NCI-H1417 treated with DMSO at 0.1 percent for 48 hours (cell line): ENCODE measurements at regions not wholly inside any gene's neighbourhood (a gene's known extent, or its start where the extent isn't known, plus 50 kb on each side); places are given as distances from the start of the nearest gene placed in this dataset.
A peak's percentile ranks its signal among the peaks of the same experiment; 100 is the strongest.

Source experiments
- DNase-seq: peaks from one replicate; lab custom pipeline; 2025; lab: John Stamatoyannopoulos, UW

DNA sequence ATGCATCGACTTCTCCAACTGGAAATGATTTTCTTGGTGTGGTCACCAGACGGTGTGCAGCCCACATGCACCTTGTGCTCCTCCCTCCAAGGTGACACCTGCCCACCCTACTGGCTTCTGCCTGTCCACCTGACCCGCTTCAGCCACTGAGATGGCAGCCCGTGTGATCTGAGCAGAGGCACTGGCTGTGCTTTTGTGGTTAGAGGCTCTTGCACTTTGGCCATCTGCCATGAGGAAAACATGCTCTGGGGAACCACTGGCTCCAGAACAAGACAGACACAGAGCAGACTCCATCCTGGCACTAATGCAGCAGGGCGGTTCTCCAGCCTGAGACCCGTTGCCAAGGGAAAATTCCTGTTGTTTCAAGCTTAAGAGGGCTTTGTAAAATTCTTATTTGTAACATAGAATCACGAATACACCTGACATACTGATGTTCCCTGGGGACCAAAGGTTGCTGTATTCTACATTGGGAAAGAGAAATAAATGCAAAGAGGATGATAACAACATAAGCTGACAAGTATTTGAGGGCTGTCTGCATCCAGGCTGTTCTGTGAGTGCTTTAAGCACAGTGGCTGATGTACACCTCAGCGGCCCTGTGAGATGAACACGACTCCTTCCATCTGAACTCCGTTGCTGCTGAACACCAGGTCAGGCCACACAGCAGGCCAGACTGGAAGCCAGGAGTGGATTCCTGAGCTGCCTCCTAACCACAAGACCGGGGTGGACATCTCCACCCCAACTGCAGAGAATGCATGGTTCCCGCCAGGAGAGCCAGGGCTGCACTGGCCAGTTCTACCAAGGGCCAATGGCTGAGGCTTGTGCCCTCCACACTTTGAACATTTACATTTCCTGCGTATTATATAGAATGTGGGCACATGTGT lies 820.4 kb downstream of the GALR1 start:
- no peak for DNase-seq

DNA sequence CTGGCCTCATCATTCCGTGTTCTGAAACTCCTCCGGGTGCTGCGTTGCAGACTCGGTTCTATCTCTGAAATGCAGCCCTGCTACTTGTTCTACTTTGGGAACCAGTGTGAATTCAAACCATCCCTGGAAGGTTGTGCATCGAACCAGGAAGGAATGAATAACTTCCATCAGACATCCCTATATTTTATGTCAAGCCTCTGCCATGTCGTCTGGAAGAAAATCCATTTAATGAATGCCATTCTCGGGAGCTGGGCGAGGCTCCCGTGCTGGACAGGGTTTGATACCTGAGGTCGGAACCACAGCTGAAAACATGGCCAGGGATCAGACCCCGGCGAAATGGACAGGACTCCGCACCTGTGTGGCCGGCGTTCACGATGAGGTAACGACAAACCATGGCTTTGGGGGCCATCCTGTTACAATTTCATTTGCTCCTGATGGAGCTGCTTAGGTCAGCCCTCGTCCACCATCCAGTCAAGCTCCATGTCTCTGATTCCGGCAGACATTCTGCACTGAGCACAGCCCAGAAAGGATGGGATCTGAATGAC lies 821.6 kb downstream of the GALR1 start:
- DNase-seq = no peak

DNA sequence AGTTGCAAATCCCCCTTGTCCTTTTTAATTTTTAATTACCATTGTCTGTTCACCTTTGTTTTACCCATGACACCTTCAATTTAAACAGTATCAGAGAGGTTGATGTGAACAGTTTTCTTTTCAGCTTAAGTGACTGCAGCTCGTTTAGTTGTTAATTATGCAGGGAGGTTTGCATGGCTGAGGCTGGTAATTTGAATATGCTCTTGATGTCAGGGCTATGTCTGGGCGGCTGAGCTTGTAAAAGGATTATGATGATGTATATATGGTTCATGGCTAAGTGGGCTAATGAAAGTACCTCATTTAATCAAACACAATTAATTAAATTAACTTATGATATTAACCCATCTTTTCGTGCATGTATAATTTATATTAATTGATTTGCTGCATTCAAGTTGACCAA lies 822.1 kb downstream of the GALR1 start:
- DNase-seq = no peak

DNA sequence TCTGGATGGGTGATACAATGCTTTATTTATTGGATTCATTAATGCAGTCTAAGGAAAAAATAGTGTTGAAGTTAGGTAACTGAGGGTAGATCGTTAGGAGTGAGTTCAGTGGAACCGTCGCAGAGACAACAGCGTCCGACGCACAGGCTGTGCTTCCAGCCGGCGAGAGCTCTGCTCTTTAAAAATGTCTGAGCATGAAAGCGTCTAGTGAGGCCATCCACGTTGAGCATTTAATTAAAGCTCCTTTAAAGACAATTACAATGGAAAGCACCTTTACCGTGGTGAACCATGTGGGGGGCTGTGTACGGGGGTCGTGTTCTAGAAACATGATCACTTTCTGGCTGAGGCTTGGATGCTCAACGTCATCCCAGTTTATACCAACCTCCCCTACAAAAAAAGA lies 822.7 kb downstream of the GALR1 start:
- DNase-seq = no peak

DNA sequence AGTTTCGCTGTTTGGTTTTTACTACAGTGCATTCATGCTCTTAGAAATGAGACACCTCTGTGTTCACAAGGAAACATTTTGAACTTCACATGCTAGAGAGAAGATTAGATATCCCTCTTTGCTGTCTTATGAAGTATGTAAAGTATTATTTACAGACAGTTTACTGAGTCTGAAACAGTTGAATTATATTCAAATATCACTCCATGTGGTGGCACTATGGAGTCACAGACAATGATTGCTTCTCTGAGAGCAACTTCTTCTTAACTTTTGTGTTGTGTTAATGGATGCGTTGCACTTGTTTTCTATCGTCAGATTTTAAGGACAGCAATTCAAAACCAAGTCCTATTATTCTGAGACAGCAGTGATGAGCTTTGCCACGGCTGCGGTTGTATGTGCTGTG lies 823.6 kb downstream of the GALR1 start:
- DNase-seq = no peak

DNA sequence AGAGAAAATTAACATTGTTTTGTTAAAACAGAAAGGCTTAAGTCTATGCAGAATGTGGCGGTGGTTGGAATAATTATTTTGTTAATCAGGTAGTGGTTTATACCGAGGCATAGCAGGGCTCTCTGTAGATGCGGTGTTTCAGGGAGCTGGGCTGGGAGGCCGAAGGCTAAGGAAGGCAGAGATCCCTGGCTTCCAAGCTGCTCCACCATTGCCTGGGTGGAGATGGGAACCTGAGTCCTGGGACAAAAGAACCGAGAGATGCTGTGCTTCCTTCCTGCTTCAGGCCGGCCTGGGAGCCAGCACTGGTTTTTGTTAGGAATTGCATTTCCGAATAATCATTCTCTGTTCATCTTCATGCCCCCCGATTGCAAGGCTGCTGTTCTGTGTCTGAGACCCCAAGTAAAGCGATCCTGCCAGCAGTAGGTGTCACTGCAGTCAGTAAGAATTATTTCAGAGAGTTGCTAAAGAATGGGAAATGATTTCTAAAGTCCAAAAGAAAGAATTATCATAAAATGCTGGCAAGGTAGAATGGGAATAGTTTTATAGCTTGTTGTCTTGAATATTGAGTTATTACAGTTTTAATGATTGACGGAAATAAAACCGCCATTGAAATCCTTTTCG lies 824.9 kb downstream of the GALR1 start:
- DNase-seq = no peak

DNA sequence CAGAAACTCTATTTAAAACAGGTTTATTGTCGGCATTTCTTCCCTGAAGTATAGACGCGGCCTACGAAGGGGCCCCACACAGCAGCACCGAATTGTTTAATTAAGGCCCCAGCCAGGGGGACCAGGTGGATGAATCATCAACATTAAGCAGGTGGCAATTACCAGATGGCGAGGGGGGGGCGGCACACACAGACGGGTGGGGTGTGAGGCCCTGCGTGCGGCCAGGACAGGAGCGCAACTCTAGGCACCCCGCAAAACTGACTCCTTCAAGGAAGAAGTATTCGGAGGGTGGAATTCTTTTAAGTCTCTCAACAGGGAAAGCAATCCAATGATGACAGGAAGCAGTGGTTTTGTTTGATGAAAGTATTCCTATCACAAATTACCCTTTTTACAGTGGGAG lies 830.4 kb downstream of the GALR1 start:
- DNase-seq = no peak

DNA sequence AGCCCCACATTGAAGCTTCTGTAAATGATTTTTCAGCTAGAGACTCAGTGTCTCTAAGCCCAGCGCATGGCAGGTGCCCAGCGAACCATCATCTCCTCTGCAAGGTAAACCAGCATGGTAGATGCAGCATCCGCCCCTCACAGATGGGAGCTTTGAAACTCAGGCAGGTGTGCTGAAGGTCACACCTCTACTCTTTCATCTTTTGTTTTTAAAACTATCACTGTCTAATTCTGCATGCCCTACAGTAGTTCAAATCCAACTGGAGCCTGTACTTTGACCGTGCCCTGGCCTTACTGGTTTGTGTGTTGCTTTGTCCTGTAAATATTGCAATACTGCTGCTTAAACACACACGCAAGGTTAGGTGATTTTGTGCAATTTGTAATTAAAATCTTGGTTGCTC lies 831.1 kb downstream of the GALR1 start:
- no peak for DNase-seq

DNA sequence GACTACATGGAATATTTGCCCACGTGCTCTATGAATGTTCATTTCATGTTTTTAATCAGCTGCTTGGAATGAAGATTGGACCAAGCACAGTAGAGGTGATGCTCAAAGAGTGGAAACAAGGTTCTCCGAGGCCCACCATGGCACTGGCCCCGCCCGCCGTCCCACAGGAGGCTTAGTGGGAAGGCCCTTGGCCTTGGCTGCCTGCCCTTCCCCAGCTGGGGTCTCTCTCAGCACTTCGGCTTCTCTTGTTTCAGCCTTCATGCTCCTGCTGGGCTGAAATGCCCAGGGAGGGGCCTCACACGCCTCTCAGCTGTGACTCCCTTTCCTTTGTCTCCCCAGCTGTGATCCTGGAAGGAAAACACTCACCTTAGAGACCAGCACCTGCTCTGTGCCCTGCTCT lies 833.2 kb downstream of the GALR1 start:
- DNase-seq = peak; percentile 55

DNA sequence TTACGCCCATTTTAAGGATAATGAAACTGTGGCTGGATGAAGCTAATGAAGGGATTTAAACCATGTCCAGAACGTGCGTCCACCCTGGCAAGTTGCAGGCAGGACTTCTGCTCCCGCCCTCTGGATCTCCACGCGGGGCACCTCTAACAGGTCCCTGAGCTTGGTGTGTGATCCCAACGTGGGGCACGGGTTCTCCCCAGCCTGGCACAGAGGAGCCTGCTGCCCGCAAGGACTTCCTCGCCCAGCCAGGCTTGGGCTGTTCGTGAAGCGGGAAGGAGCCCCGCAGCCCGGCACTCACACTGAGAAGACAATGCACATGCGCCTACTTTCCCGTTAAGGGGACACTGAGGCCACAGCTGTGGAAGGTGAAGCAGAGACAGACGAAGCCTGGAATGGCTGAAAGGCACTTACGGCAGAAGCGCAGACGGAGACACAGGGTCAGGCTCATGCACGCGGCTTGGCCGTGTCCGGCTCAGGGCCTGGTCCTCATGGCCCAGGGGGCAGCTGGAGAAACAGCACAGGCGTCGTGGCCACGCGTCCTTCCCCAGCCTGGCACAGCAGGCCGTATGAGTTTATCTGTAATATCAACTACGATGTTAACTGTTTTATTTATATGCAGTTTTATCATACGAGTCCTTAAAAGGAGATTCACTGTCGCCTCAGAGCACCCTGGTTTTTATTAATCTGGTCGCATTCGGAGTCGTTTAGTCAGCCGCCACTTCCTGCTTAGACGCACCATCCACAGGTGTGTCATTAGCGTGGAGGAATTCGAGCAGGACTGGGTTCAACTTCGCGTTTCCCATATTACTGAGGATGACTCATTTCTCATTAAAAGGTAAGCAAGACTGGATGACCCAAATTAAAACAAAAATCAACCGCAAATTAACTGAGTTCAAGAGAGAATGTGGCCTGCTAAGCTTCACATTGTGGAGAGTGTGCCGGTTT lies 835.9 kb downstream of the GALR1 start:
- no peak for DNase-seq

DNA sequence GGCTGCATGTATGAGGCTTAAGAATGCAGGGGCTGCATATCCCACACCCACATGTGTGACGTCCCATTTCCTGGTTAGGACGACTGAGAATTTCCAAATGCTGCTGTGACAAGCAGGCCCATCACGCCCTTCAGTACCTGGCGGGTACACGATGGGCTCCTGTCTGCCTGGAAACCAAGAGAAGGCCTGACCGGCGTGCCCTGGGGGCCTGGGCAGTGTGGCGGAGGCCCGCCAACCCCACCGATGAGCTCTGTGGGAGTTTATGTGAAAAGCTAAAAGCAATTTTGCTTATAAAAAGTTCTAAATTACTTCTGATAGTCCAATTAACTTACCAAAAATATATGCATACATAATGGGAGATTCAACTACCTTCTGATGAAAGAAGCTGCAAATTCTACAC lies 837.3 kb downstream of the GALR1 start:
- no peak for DNase-seq

DNA sequence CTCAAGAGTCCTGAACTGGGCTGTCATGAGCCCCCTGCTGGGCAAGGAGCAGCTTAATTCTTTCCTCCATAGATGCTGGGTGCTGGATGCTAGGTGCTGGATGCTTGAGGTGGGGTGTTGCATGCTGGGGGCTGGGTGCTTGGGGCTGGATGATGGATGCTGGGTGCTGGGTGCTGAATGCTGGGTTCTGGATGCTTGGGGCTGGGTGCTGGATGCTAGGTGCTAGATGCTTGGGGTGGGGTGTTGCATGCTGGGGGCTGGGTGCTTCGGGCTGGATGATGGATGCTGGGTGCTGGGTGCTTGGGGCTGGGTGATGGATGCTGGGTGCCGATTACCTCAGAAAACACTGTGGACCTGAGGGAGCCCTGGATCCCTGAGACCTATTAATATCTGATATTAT lies 837.7 kb downstream of the GALR1 start:
- no peak for DNase-seq

DNA sequence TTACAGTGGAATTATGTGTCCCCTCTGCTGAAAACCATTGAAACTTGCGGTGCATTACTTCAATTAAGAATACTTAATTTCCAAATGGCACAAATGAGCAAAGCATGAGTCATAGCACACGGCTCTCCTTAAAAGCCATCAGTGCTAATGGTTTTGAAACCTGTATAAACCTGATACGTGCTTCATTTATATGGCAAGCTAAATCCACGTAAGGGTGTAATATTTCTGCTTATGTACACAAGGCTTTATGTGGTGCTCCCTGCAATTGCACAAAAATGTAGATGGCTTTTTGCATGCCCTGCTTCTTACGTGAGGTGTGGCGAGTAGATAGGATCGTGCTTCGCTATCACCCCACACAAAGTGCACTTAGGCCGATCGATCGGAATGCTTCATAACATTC lies 840.9 kb downstream of the GALR1 start:
- no peak for DNase-seq

DNA sequence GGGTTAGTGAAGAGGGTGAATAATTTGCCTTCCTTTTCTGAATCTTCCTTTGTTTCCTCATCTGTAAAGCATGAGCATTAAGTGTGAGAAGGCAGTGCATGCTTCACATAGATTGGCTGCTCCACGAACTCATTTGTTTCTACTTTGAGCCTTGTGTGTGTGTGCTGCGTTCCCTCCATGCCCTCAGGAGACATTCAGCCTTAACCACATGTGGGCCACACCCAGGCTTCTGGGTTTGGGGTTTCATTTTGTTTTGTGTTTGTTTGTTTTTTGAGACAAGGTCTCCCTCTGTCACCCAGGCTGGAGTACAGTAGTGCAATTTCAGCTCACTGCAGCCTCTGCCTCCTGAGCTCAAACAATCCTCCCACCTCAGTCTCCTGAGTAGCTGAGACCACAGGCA lies 843.3 kb downstream of the GALR1 start:
- DNase-seq = no peak

DNA sequence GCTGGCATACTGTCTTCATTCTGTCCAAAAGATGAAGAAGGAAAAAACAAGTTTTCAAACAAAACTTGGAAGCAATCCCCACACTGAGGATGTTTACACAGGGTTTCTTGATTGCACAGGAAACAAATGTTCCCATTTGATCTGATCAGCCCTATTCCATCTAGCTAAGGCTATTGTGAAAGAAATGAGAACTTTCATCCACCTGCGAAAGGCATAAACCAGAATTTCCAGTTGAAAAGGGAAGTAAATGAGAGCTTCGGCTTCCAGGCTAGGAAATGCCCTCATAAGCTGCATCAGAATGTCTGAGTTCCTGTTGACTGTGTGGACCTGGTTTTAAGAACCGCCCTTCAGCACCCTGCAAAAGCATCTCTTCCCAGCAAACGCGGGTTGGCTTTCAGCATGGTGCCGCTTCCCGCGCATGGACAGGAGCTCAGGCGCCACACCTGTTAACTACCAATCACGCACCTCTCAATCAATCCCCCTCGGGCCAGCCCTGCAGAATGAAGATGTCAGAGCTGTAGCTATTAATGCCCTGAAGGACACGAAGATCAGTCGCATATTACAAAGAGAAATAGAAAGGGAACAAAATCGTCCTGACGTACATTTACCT lies 850.4 kb downstream of the GALR1 start:
- DNase-seq = no peak

DNA sequence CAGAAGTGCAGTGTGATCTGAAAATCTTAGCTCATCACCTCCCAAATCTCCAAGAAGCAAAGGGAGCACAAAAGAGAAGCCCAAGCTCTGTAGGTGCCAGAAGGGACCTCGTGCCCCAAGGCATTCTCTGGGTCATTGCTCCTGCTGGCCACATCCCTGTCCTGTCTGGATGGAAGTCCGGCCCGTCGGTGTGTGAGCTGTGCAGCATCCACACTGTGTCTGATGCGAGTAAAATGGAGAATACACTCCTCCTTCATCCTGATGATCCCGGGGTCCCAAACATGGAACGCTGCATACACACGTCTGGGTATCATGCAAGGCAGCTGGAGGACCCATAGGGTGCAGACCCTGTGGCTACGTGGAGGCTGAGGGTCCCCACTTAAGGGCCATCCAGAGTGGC lies 851.4 kb downstream of the GALR1 start:
- DNase-seq = no peak

DNA sequence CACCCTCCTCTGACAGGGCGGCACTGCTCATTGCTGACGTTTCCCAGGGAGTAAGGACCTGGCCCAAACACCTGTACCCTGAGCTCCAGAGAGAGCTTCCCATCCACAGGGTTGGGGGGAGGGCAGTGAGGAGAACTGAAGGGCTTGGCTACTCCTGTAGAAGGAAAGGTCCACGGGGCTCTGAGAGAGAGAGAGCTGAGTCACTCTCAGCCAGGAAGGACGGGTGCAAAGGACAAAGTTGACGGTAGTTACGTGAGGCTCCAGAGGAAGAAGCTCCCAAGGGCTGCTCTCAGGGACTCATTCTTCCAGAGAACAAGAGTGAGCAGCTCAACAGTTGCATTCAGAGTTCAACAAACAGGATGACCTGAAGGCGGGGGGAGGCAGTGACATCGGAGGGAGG lies 852.5 kb downstream of the GALR1 start:
- DNase-seq = no peak

DNA sequence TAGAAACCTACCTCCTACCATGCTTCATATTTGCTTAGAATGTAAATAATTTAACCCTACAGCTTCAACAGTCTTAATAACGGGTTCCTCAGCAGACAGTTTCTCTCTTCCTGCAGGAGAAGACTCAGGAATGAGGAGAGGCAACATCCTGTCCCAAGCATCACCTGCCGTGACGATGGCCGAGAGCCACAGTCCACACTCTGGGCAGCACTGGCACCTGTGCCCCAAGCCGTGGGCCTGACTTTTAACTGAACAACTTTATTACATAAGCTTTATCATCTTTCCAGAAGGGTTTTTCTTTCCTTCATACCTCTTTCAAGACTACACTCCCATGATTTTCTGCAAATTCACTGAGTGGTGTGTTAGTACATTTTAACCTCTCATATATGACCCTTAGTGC lies 856.0 kb downstream of the GALR1 start:
- no peak for DNase-seq

DNA sequence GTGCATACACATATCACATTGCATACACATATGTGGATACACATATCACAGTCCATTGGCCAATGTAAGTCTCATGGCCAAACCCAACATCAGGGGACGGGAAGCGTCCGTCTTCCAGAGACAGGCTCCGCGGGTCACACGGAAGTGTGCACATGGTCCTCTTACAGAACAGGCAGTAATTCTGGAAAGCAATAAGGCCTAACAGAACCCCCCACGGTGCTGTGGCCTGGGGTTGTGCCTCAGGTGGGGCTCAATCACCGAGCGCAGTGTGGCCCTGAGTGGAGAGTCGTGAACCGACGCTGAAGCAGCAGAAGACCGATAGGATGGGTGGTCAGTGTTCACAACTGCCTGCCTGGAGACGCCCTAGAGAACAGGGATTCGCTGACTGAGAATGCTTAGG lies 857.3 kb downstream of the GALR1 start:
- no peak for DNase-seq

DNA sequence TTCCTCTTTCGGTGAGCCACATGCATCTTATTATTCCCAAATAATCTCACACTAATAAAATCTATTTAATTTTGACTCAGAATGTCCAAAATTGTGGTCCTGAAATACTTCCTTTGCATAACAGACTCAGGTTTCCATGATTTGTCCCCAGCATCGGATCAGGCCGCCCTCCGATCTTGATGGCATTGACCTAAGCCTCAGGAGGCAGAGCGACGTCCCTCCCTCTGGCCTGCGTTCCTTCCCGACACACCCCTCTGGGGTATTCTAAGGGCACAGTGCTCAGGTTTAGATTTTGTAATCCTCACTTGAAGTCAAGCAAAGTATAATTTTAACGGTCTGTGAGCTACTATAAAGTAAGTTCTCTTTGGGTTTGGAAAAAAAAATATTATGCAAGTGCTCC lies 857.7 kb downstream of the GALR1 start:
- DNase-seq = no peak

DNA sequence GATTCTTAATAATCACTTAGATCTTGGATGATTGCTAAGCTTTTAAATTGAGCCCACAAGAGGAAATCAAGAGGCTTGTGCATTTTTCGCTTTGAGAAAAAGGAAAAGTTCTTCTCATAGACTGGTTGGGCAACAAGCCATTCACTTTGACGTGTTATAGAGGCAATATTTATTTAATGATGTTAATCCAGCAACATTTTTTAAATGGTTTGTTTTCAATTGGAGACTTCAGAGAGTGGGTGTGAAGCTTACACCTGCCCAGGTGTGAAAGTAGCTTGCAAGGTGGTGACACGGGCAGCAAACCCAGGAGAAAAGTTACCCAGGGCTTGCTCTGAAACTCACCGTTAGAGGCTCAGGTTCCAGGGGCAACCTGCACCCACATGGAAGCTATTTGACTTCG lies 858.9 kb downstream of the GALR1 start:
- DNase-seq = no peak
